Parathyroid adenoma (tissue), 2 donors: ENCODE measurements at regions not wholly inside any gene's neighbourhood (a gene's known extent, or its start where the extent isn't known, plus 50 kb on each side); places are given as distances from the start of the nearest gene placed in this dataset.
"Not testable (repeated sequence)": the region's sequence is repeated elsewhere in the genome, so short reads cannot be mapped to it uniquely, and the experiment has no call there.

Source experiments
- H2AFZ ChIP-seq: fragments of 300-600 bp; sonication (generic); one replicate; pipeline ENCODE4 v1.7.0; 2017; ENCODE audit warnings: antibody characterized with exemption, mild to moderate bottlenecking
- H3K27ac ChIP-seq: fragments of 300-600 bp; sonication (generic); one replicate; pipeline ENCODE4 v1.7.0; 2017
- H3K27me3 ChIP-seq: fragments of 300-600 bp; sonication (generic); one replicate; pipeline ENCODE4 v1.7.0; 2017; ENCODE audit warnings: low read length; ENCODE audit not compliant: control insufficient read depth, insufficient read depth
- H3K36me3 ChIP-seq: fragments of 300-600 bp; sonication (generic); one replicate; pipeline ENCODE4 v1.7.0; 2017; ENCODE audit warnings: low read length; ENCODE audit not compliant: control insufficient read depth, insufficient read depth
- H3K4me1 ChIP-seq: fragments of 300-600 bp; sonication (generic); one replicate; pipeline ENCODE4 v1.7.0; 2017; ENCODE audit warnings: control low read depth
- H3K4me2 ChIP-seq: fragments of 300-600 bp; sonication (generic); one replicate; pipeline ENCODE4 v1.7.0; 2017; ENCODE audit warnings: low read length
- H3K4me3 ChIP-seq: fragments of 300-600 bp; sonication (generic); one replicate; pipeline ENCODE4 v1.7.0; 2017; ENCODE audit warnings: low read depth, low read length
- H3K79me2 ChIP-seq: fragments of 300-600 bp; sonication (generic); one replicate; pipeline ENCODE4 v1.7.0; 2017; ENCODE audit warnings: control low read depth
- H3K9ac ChIP-seq: fragments of 300-600 bp; sonication (generic); one replicate; pipeline ENCODE4 v1.7.0; 2017; ENCODE audit warnings: mild to moderate bottlenecking
- H3K9me3 ChIP-seq: fragments of 300-600 bp; sonication (generic); one replicate; pipeline ENCODE4 v1.7.0; 2017; ENCODE audit warnings: low read length; ENCODE audit not compliant: control insufficient read depth
- TF ChIP-seq, protein P1 (sequence below): fragments of 300-600 bp; sonication (generic); IDR thresholded peaks from one replicate; pipeline ENCODE4 v1.7.0; 2017; ENCODE audit warnings: antibody characterized with exemption, mild to moderate bottlenecking
- donor health status: primary hyperparathyroidism.

DNA sequence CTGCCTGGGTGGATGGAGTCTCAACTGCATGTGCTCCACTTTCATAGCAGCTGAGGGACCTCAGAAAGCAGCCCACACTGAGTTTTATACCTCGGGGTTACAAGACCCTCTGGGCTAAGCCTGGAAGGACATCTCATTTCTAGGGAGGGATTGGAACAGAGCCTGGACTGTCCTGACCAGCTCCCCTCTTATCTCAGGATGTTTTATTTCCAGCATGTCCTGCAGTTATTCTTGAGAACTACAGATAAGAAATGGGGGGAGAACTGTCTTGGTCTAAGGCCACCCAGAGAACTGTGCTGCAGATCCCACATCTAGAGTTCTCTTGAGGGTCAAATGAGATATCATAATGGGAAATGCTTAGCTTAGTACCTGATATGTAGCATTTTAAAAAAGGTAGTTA, 97.3 kb upstream of the CHD6 start:
- Histone ChIP-seq H2AFZ (no peak overlapping the region), H3K27me3 (no peaks in the 10 kb centered on the region), H3K9ac (no peak overlapping the region), H3K9me3 (no peaks in the 10 kb centered on the region), H3K27ac (no peak overlapping the region), H3K4me3 (no peak overlapping the region), H3K79me2 (no peaks in the 10 kb centered on the region), H3K4me1 (peaks cover 11% of the 10 kb centered on the region), H3K4me2 (no peak overlapping the region), H3K36me3 (no peaks in the 10 kb centered on the region)
- TF ChIP-seq, protein P1, sequence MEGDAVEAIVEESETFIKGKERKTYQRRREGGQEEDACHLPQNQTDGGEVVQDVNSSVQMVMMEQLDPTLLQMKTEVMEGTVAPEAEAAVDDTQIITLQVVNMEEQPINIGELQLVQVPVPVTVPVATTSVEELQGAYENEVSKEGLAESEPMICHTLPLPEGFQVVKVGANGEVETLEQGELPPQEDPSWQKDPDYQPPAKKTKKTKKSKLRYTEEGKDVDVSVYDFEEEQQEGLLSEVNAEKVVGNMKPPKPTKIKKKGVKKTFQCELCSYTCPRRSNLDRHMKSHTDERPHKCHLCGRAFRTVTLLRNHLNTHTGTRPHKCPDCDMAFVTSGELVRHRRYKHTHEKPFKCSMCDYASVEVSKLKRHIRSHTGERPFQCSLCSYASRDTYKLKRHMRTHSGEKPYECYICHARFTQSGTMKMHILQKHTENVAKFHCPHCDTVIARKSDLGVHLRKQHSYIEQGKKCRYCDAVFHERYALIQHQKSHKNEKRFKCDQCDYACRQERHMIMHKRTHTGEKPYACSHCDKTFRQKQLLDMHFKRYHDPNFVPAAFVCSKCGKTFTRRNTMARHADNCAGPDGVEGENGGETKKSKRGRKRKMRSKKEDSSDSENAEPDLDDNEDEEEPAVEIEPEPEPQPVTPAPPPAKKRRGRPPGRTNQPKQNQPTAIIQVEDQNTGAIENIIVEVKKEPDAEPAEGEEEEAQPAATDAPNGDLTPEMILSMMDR: no peak

DNA sequence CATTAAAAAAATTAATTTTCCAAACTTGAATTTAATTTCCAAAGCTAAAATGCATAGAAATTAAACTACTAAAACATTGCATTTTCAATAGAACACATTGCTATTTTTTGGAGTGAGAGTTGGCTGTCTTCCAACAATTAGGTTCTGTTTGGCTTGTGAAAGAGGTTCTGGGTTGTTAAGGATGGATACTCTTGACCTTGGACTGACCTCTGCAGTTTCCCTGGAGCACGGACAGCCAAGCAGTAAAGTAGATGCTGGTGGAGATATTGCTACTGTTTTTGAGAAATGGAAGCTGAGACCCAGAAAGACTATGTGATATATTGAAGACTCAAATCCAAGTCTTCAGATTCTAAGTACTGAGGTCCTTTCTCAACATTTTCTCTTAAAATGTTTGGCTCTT, 95.9 kb upstream of the CHD6 start:
- Histone ChIP-seq H3K9ac (no peak overlapping the region), H3K27me3 (no peaks in the 10 kb centered on the region), H3K4me1 (peaks cover 11% of the 10 kb centered on the region)

DNA sequence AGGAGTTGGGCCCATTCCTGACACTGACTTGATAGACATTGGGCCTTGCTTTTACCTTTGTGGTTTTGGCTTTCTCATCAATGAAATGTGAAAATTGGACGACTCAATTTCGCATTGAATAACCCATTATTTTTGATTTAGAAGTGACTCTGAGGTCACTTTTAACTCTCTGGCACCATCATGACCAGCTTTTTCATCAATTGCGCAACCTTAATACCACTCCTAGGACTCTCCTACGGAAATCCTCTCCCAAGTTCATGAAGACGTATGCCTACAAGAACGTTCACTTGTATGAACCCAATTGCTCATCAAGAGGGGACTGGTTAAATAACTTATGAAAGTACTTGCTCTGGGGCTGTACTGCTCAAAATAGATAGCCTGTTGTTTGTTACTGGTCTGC, 86.7 kb upstream of the CHD6 start:
- Histone ChIP-seq H3K4me2 (no peak overlapping the region), H3K9ac (no peak overlapping the region), H2AFZ (no peak overlapping the region), H3K4me3 (no peak overlapping the region), H3K27ac (no peak overlapping the region), H3K9me3 (no peaks in the 10 kb centered on the region), H3K36me3 (no peaks in the 10 kb centered on the region), H3K79me2 (no peaks in the 10 kb centered on the region), H3K4me1 (no peaks in the 10 kb centered on the region), H3K27me3 (no peaks in the 10 kb centered on the region)
- TF ChIP-seq, protein P1: no peak

More for the DNA sequence above, 95.9 kb upstream of the CHD6 start:
- H3K36me3 ChIP-seq: no peaks in the 10 kb centered on the region
- no peak overlapping the region for H3K4me2 ChIP-seq
- H2AFZ ChIP-seq: no peak overlapping the region
- peak overlapping the region; percentile 24 for H3K27ac ChIP-seq
- no peaks in the 10 kb centered on the region for H3K9me3 ChIP-seq
- no peaks in the 10 kb centered on the region for H3K79me2 ChIP-seq
- TF ChIP-seq, protein P1: no peak
- H3K4me3 ChIP-seq: no peak overlapping the region

DNA sequence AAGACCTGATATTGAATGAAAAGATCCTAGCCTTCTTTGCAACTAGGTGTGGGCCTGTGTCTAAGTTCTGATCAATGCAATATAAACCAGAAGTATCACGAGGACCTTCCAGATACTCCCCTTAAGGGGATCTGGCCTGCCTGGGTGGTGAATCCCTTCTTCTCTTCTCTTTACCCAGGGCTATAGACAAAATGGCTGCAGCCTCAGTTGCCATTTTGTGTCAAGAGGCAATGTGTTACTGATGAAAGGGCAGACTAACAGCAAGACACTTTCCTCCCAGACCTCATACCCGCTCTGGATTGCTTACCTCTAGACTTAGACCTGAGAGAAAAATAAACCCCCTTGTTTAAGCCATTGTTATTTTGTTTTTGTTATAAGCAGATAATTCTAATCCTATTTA, 84.5 kb upstream of the CHD6 start:
- no peaks in the 10 kb centered on the region for H3K36me3 ChIP-seq
- no peak overlapping the region for H3K27ac ChIP-seq
- H3K4me2 ChIP-seq: no peak overlapping the region
- H3K4me3 ChIP-seq: no peak overlapping the region
- no peaks in the 10 kb centered on the region for H3K27me3 ChIP-seq
- H3K79me2 ChIP-seq: no peaks in the 10 kb centered on the region
- no peaks in the 10 kb centered on the region for H3K4me1 ChIP-seq
- TF ChIP-seq, protein P1: no peak
- H3K9me3 ChIP-seq: no peaks in the 10 kb centered on the region
- no peak overlapping the region for H2AFZ ChIP-seq
- no peak overlapping the region for H3K9ac ChIP-seq

DNA sequence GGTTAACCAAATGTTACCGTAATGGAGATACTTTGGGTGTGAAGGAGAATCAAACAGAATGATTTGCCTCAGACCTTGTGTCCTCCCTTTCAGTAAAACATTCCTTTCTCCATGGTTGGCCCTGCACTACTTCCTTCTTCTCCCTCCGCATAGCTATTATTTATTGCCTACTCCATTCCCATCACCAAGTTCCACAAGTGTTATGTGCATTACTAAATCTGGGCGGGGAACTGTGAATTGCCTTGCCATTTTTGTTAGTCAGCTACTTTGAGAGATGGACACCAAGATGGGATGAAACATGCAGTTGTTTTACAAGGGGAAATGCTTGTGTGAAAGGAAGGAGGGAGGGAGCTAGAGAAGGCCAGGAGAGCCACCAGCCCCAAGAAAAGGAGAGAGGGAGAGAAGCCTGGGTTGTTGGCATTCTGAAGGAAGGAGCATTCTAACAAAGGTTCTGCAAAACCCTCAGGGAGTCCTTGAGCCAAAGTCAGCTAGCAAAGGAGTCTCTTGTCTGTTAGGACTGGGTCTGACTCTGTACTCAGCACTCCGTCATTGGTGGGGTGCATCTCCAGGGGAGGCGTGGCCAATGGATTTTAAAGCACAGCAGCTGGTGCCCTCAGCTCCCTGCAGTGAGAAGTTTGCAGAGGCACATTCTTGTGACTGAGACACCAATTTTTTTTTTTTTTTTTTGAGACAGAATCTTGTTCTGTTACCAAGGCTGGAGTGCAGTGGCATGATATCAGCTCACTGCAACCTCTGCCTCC, 83.6 kb upstream of the CHD6 start:
- Histone ChIP-seq H3K36me3 (no peaks in the 10 kb centered on the region), H3K27me3 (no peaks in the 10 kb centered on the region), H2AFZ (no peak overlapping the region), H3K79me2 (no peaks in the 10 kb centered on the region), H3K4me3 (no peak overlapping the region), H3K9me3 (no peaks in the 10 kb centered on the region), H3K4me1 (no peaks in the 10 kb centered on the region), H3K4me2 (no peak overlapping the region), H3K9ac (no peak overlapping the region), H3K27ac (no peak overlapping the region)
- TF ChIP-seq, protein P1: no peak

DNA sequence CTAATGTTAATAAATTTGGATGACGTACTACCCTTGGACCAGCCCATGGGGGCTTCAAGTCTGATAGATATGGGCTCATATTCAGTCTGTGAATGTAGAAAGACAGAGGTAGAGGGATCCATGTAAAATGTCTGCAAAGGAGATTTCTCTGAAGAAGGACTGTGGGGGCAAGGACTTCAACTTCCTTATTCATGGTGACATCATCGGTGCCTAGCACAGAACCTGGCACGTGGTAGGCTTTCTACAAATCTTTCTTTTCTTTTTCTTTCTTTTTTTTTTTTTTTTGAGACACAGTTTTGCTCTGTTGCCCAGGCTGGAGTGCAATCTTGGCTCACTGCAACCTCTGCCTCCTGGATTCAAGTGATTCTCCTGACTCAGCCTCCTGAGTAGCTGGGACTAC, 81.5 kb upstream of the CHD6 start:
- not testable (repeated sequence) for H3K27ac ChIP-seq, H3K4me3 ChIP-seq, H3K4me1 ChIP-seq, H3K9me3 ChIP-seq, H2AFZ ChIP-seq, H3K9ac ChIP-seq, H3K36me3 ChIP-seq, H3K4me2 ChIP-seq, H3K79me2 ChIP-seq, H3K27me3 ChIP-seq
